Skin of body (tissue), 1 donor: ENCODE measurements at regions not wholly inside any gene's neighbourhood (a gene's known extent, or its start where the extent isn't known, plus 50 kb on each side); places are given as distances from the start of the nearest gene placed in this dataset.

ENCODE experiments used
- DNase-seq: peaks from one replicate; lab custom pipeline; 2025; lab: John Stamatoyannopoulos, UW

GRCh38 chr11:70647188-70648166 lies 249.1 kb downstream of the CTTN start:
- DNase-seq: no peak

- DNase-seq: peak; percentile 44
These were observed 252.0 kb downstream of the CTTN start for GRCh38 chr11:70650075-70650909.

- no peak for DNase-seq
These were observed 252.7 kb downstream of the CTTN start for GRCh38 chr11:70651031-70651430.

- no peak for DNase-seq
These were observed 255.7 kb downstream of the CTTN start for GRCh38 chr11:70654016-70654415.

GRCh38 chr11:70655816-70656215 lies 257.5 kb downstream of the CTTN start:
- no peak for DNase-seq

GRCh38 chr11:70656252-70656651 lies 257.9 kb downstream of the CTTN start:
- DNase-seq: no peak

GRCh38 chr11:70660059-70660888 lies 261.9 kb downstream of the CTTN start:
- DNase-seq: no peak

GRCh38 chr11:70660889-70661197 lies 262.5 kb downstream of the CTTN start:
- no peak for DNase-seq

- DNase-seq: no peak
These were observed 263.6 kb downstream of the CTTN start for GRCh38 chr11:70661761-70662501.

GRCh38 chr11:70662691-70663098 lies 264.4 kb downstream of the CTTN start:
- DNase-seq: no peak

- DNase-seq: no peak
These were observed 265.5 kb downstream of the CTTN start for GRCh38 chr11:70663815-70664214.

- DNase-seq: no peak
These were observed 268.0 kb downstream of the CTTN start for GRCh38 chr11:70666311-70666710.

GRCh38 chr11:70667767-70668166 lies 269.4 kb downstream of the CTTN start:
- DNase-seq: no peak

- DNase-seq: no peak
These were observed 270.2 kb downstream of the CTTN start for GRCh38 chr11:70668204-70669202.

GRCh38 chr11:70669281-70669680 lies 271.0 kb downstream of the CTTN start:
- DNase-seq: no peak

- no peak for DNase-seq
These were observed 271.7 kb downstream of the CTTN start for GRCh38 chr11:70669871-70670675.

GRCh38 chr11:70670676-70671034 lies 272.3 kb downstream of the CTTN start:
- no peak for DNase-seq

GRCh38 chr11:70671083-70671482 lies 272.8 kb downstream of the CTTN start:
- DNase-seq: no peak

- DNase-seq: no peak
These were observed 273.3 kb downstream of the CTTN start for GRCh38 chr11:70671611-70672010.
